ENCODE measurements at regions not wholly inside any gene's neighbourhood (a gene's known extent, or its start where the extent isn't known, plus 50 kb on each side); places are given as distances from the start of the nearest gene placed in this dataset.

DNA sequence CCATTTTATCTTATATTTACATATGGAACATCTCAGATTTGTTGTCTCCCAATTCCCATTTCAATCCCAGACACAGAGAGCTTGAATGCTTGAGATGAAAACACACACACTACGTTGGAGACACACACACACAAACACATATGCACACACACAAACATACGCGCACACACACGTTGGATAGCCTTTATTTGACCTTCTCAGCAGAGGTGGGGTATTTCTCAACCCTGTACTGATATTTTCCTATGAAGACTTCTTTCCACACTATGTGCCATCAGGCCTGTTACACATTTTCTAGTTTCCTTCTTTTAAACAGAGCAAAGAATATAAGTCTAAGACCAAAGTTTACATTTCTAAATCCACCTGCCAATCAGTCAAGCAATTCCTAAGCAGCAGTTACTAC, 291.0 kb downstream of the TAF11L14 start:
- WGBS (ENCODE audit: low lambda C conversion rate, missing lambda C conversion rate): 85% methylated on average over 4 of the region's 4 CpGs
- no peaks in the 10 kb centered on the region for H3K36me3 ChIP-seq (replicated peaks; ENCODE audit: insufficient read depth, low read depth)

DNA sequence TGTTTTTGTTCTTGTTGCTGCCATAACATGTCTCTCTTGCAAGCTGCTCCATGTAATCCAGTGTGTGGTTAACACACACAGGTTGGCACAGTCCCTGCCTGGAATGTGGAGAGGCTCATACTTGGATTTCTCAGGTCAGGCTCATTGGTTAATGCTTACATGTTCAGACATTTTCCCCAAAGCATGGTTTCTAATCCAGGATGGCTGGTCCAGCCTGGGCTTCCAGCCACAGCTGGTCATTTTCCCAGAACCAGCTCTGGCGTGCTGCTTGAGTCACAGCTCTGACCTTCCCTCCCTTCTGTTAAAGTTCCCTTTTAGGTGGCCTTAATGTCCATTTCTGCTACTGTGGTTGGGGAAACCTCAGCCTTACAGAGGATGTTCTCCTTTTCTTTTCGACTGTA, 294.3 kb downstream of the TAF11L14 start:
- no peaks in the 10 kb centered on the region for H3K27me3 ChIP-seq
- no peaks in the 10 kb centered on the region for H3K9me3 ChIP-seq (ENCODE audit: low read depth)
- 82% methylated on average over 2 of the region's 2 CpGs for WGBS (ENCODE audit: low lambda C conversion rate, missing lambda C conversion rate)
- H3K4me3 ChIP-seq: no peak overlapping the region
- H3K79me2 ChIP-seq: no peaks in the 10 kb centered on the region
- H3K4me2 ChIP-seq: no peak overlapping the region
- H2AFZ ChIP-seq: no peak overlapping the region
- TF ChIP-seq EZH2 (IDR thresholded peaks at IDR 0.05; ENCODE audit: borderline replicate concordance) (no peak), EZH2phosphoT487 (IDR thresholded peaks at IDR 0.05; ENCODE audit: low read depth, severe bottlenecking, unreplicated experiment) (no peak)
- TF ChIP-seq, protein P1, sequence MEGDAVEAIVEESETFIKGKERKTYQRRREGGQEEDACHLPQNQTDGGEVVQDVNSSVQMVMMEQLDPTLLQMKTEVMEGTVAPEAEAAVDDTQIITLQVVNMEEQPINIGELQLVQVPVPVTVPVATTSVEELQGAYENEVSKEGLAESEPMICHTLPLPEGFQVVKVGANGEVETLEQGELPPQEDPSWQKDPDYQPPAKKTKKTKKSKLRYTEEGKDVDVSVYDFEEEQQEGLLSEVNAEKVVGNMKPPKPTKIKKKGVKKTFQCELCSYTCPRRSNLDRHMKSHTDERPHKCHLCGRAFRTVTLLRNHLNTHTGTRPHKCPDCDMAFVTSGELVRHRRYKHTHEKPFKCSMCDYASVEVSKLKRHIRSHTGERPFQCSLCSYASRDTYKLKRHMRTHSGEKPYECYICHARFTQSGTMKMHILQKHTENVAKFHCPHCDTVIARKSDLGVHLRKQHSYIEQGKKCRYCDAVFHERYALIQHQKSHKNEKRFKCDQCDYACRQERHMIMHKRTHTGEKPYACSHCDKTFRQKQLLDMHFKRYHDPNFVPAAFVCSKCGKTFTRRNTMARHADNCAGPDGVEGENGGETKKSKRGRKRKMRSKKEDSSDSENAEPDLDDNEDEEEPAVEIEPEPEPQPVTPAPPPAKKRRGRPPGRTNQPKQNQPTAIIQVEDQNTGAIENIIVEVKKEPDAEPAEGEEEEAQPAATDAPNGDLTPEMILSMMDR (IDR thresholded peaks at IDR 0.05; ENCODE audit: poor library complexity): no peak
- no peaks in the 10 kb centered on the region for H3K36me3 ChIP-seq (replicated peaks; ENCODE audit: insufficient read depth, low read depth)
- no peak overlapping the region for H3K27ac ChIP-seq
- no peaks in the 10 kb centered on the region for H3K4me1 ChIP-seq (ENCODE audit: insufficient read depth)
- H3K9me2 ChIP-seq (replicated peaks; ENCODE audit: insufficient read depth): no peaks in the 10 kb centered on the region
- DNase-seq (ENCODE audit: low spot score): no peak
- H4K20me1 ChIP-seq (ENCODE audit: insufficient read depth, poor library complexity, severe bottlenecking): no peaks in the 10 kb centered on the region

More for the DNA sequence above, 291.0 kb downstream of the TAF11L14 start:
- no peaks in the 10 kb centered on the region for H3K4me1 ChIP-seq (ENCODE audit: insufficient read depth)
- H2AFZ ChIP-seq: no peak overlapping the region
- no peak overlapping the region for H3K4me2 ChIP-seq
- DNase-seq (ENCODE audit: low spot score): no peak
- H3K27ac ChIP-seq: no peak overlapping the region
- TF ChIP-seq EZH2phosphoT487 (IDR thresholded peaks at IDR 0.05; ENCODE audit: low read depth, severe bottlenecking, unreplicated experiment) (no peak), EZH2 (IDR thresholded peaks at IDR 0.05; ENCODE audit: borderline replicate concordance) (no peak)
- TF ChIP-seq, protein P1 (IDR thresholded peaks at IDR 0.05; ENCODE audit: poor library complexity): no peak
- H4K20me1 ChIP-seq (ENCODE audit: insufficient read depth, poor library complexity, severe bottlenecking): no peaks in the 10 kb centered on the region
- no peaks in the 10 kb centered on the region for H3K79me2 ChIP-seq
- no peaks in the 10 kb centered on the region for H3K9me3 ChIP-seq (ENCODE audit: low read depth)
- no peaks in the 10 kb centered on the region for H3K27me3 ChIP-seq
- no peak overlapping the region for H3K4me3 ChIP-seq
- no peaks in the 10 kb centered on the region for H3K9me2 ChIP-seq (replicated peaks; ENCODE audit: insufficient read depth)

DNA sequence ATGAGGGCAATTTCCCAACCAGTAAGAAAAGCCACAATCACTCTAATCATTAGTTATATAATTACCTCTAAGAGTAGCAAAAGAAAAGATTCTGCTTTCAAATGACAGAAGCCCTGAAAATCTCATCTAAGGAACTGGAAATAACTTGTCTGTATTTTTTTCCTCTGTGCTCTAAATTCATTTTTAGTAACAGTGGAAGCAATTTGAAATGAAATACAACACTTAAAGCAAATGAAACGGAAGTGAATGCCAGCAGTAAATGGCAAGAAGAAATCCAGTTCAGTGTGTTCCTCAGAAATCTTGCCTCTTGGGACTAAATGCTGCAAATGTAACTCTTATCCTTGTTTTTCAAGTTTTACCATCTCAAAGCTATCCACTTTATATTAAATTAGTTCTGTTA, 294.9 kb downstream of the TAF11L14 start:
- Histone ChIP-seq H3K27me3 (no peaks in the 10 kb centered on the region), H3K27ac (no peak overlapping the region), H2AFZ (no peak overlapping the region), H3K4me1 (ENCODE audit: insufficient read depth) (no peaks in the 10 kb centered on the region), H3K9me2 (replicated peaks; ENCODE audit: insufficient read depth) (no peaks in the 10 kb centered on the region), H3K4me3 (no peak overlapping the region), H3K79me2 (no peaks in the 10 kb centered on the region), H3K9me3 (ENCODE audit: low read depth) (peaks cover 6% of the 10 kb centered on the region), H4K20me1 (ENCODE audit: insufficient read depth, poor library complexity, severe bottlenecking) (no peaks in the 10 kb centered on the region), H3K4me2 (no peak overlapping the region), H3K36me3 (replicated peaks; ENCODE audit: insufficient read depth, low read depth) (no peaks in the 10 kb centered on the region)
- no peak for TF ChIP-seq EZH2phosphoT487 (IDR thresholded peaks at IDR 0.05; ENCODE audit: low read depth, severe bottlenecking, unreplicated experiment)
- TF ChIP-seq EZH2 (IDR thresholded peaks at IDR 0.05; ENCODE audit: borderline replicate concordance): no peak
- TF ChIP-seq, protein P1 (IDR thresholded peaks at IDR 0.05; ENCODE audit: poor library complexity): no peak
- no peak for DNase-seq (ENCODE audit: low spot score)
- WGBS (ENCODE audit: low lambda C conversion rate, missing lambda C conversion rate): 72% methylated on average over 1 of the region's 1 CpG

DNA sequence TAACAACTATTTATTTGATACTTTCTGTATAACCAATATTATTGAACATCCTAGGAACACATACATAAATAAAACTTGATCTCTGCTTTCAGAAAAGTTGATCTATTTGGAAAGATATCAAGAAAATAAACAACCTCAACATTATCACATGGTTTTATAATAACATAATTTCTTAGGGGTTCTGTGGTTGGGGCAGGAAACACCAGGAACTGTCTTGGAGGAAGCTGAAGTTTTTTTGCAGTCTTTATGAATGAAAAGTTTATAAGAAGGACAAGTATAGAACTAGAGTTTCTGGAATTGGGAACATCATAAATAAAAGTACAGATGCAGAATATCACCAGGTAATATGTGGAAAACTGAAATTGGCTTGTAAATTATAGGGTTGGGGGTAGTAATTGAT, 296.1 kb downstream of the TAF11L14 start:
- H4K20me1 ChIP-seq (ENCODE audit: insufficient read depth, poor library complexity, severe bottlenecking): no peaks in the 10 kb centered on the region
- TF ChIP-seq EZH2phosphoT487 (IDR thresholded peaks at IDR 0.05; ENCODE audit: low read depth, severe bottlenecking, unreplicated experiment): no peak
- TF ChIP-seq, protein P1 (IDR thresholded peaks at IDR 0.05; ENCODE audit: poor library complexity): no peak
- no peak for TF ChIP-seq EZH2 (IDR thresholded peaks at IDR 0.05; ENCODE audit: borderline replicate concordance)
- H3K27ac ChIP-seq: no peak overlapping the region
- H3K79me2 ChIP-seq: no peaks in the 10 kb centered on the region
- no peak overlapping the region for H2AFZ ChIP-seq
- no peak for DNase-seq (ENCODE audit: low spot score)
- no peaks in the 10 kb centered on the region for H3K27me3 ChIP-seq
- no peaks in the 10 kb centered on the region for H3K9me2 ChIP-seq (replicated peaks; ENCODE audit: insufficient read depth)
- H3K4me1 ChIP-seq (ENCODE audit: insufficient read depth): no peaks in the 10 kb centered on the region
- H3K36me3 ChIP-seq (replicated peaks; ENCODE audit: insufficient read depth, low read depth): no peaks in the 10 kb centered on the region
- no peak overlapping the region for H3K4me2 ChIP-seq
- peaks cover 8% of the 10 kb centered on the region for H3K9me3 ChIP-seq (ENCODE audit: low read depth)
- no peak overlapping the region for H3K4me3 ChIP-seq
